ENCODE measurements at regions not wholly inside any gene's neighbourhood (a gene's known extent, or its start where the extent isn't known, plus 50 kb on each side); places are given as distances from the start of the nearest gene placed in this dataset.

- TF ChIP-seq POLR2A (IDR thresholded peaks at IDR 0.05) (no peak), CTCF (IDR thresholded peaks at IDR 0.05) (no peak)
Measured at GRCh38 chr2:78780256-78780655, 245.2 kb upstream of the REG3G start.

All from transverse colon (tissue), 3 donors.